PC-9 (cell line): ENCODE measurements at regions not wholly inside any gene's neighbourhood (a gene's known extent, or its start where the extent isn't known, plus 50 kb on each side); places are given as distances from the start of the nearest gene placed in this dataset.

Source experiments
- BruUV-seq: library from RNA; stranded (reverse); fragments of 400-500 nt; replicated peaks from 2 replicates; lab custom pipeline; 2021; lab: Mats Ljungman, UMichigan
- CTCF ChIA-PET: fragments of 300-600 bp; sonication (Branson Sonifier 250); formaldehyde crosslinking; loops from one replicate; lab custom pipeline; 2022; ENCODE audit warnings: antibody characterized with exemption; lab: Charles Lee
- POLR2A ChIA-PET: fragments of 300-600 bp; sonication (Branson Sonifier 250); formaldehyde crosslinking; loops from one replicate; lab custom pipeline; 2022; ENCODE audit warnings: antibody characterized with exemption; ENCODE audit not compliant: unreplicated experiment; lab: Charles Lee
- DNase-seq, 2 experiments: peaks; one replicate each; pipeline versions ENCODE4 v3.0.0 to v3.0.0-alpha.2; 2015 to 2022; ENCODE audit warnings: mixed read lengths in 1 of 2
- H2AFZ ChIP-seq: fragments of 200-600 bp; sonication (generic); 2 replicates; pipeline ENCODE4 v1.8.1; 2017; ENCODE audit warnings: antibody characterized with exemption
- H3F3A ChIP-seq: fragments of 200-600 bp; sonication (generic); 2 replicates; pipeline ENCODE4 v1.8.1; 2017; ENCODE audit warnings: antibody characterized with exemption, mild to moderate bottlenecking, low read depth; ENCODE audit not compliant: insufficient read depth
- H3K27ac ChIP-seq: fragments of 200-600 bp; sonication (generic); 2 replicates; pipeline ENCODE4 v1.6.1; 2016; ENCODE audit warnings: mixed run types
- H3K27me3 ChIP-seq: fragments of 200-600 bp; sonication (generic); 2 replicates; pipeline ENCODE4 v1.6.1; 2016; ENCODE audit warnings: low read depth, mixed run types; ENCODE audit not compliant: insufficient read depth
- H3K36me3 ChIP-seq: fragments of 200-600 bp; sonication (generic); 2 replicates; pipeline ENCODE4 v1.6.1; 2016; ENCODE audit warnings: low read depth, mixed run types
- H3K4me1 ChIP-seq: fragments of 200-600 bp; sonication (generic); replicated peaks from 2 replicates; pipeline ENCODE4 v1.6.1; 2016; ENCODE audit warnings: mixed run types; ENCODE audit not compliant: insufficient read depth
- H3K4me2 ChIP-seq: fragments of 200-600 bp; sonication (generic); 2 replicates; pipeline ENCODE4 v1.6.1; 2017; ENCODE audit warnings: mixed run types
- H3K4me3 ChIP-seq: fragments of 200-600 bp; sonication (generic); 2 replicates; pipeline ENCODE4 v1.6.1; 2016; ENCODE audit warnings: mixed run types
- H3K79me2 ChIP-seq: fragments of 200-600 bp; sonication (generic); 2 replicates; pipeline ENCODE4 v1.6.1; 2017; ENCODE audit warnings: low read depth, mixed run types
- H3K9me2 ChIP-seq: fragments of 200-600 bp; sonication (generic); 2 replicates; pipeline ENCODE4 v1.8.1; 2017; ENCODE audit warnings: mild to moderate bottlenecking; ENCODE audit not compliant: insufficient read depth
- H3K9me3 ChIP-seq: fragments of 200-600 bp; sonication (generic); 2 replicates; pipeline ENCODE4 v1.8.1; 2016; ENCODE audit warnings: low read depth; ENCODE audit not compliant: insufficient read depth
- H4K20me1 ChIP-seq: fragments of 200-600 bp; sonication (generic); 2 replicates; pipeline ENCODE4 v1.8.1; 2017; ENCODE audit not compliant: insufficient read depth
- EZH2 ChIP-seq: fragments of 200-600 bp; sonication (generic); IDR thresholded peaks from 2 replicates; pipeline ENCODE4 v1.8.0; 2017; ENCODE audit warnings: antibody characterized with exemption, low read depth
- intact Hi-C: fragments of 100-400 bp; cut with micrococcal nuclease; formaldehyde crosslinking; loops from one replicate; pipeline ENCODE4 v1.10.0; 2022; ENCODE audit not compliant: unreplicated experiment
- TF ChIP-seq, protein P1 (sequence below): fragments of 200-600 bp; sonication (generic); conservative IDR thresholded peaks from 2 replicates; pipeline ENCODE4 v1.6.1; 2017; ENCODE audit warnings: mixed run types, antibody characterized with exemption, mild to moderate bottlenecking, moderate library complexity

DNA sequence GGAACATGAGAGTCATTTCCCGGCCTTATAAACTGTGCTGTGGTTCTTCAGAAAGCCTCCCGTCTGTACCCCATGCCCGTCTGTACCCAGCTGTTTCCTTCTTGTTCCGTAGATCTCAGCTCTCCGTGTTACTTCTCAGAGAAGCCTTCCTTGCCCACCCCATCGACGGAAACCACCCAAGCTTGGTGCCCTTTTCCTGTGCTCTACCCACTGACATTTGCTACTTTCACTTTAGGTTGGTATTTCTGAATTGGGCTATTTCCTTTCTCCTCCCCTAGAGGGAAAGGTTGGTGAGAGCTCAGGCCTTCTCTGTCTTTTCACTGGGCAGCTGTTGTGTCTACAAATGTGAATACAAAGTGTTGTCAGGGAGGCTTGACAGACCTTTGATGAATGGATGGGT is 764.5 kb upstream of the ADAMTS16 start:
- no TSS peak for BruUV-seq
- ChIA-PET POLR2A (no interaction called here), CTCF (no interaction called here)
- H3K4me1 ChIP-seq, result no peaks in the 10 kb centered on the region
- peak overlapping the region; percentile 10; the same call in 1 of the 2 replicates for H3K4me2 ChIP-seq
- no peaks in the 10 kb centered on the region for H3K79me2 ChIP-seq
- no peaks in the 10 kb centered on the region for H3K9me2 ChIP-seq
- no peak overlapping the region for H3K27ac ChIP-seq
- TF ChIP-seq, protein P1, sequence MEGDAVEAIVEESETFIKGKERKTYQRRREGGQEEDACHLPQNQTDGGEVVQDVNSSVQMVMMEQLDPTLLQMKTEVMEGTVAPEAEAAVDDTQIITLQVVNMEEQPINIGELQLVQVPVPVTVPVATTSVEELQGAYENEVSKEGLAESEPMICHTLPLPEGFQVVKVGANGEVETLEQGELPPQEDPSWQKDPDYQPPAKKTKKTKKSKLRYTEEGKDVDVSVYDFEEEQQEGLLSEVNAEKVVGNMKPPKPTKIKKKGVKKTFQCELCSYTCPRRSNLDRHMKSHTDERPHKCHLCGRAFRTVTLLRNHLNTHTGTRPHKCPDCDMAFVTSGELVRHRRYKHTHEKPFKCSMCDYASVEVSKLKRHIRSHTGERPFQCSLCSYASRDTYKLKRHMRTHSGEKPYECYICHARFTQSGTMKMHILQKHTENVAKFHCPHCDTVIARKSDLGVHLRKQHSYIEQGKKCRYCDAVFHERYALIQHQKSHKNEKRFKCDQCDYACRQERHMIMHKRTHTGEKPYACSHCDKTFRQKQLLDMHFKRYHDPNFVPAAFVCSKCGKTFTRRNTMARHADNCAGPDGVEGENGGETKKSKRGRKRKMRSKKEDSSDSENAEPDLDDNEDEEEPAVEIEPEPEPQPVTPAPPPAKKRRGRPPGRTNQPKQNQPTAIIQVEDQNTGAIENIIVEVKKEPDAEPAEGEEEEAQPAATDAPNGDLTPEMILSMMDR, result no peak
- TF ChIP-seq EZH2, result no peak
- peaks cover 19% of the 10 kb centered on the region for H3K27me3 ChIP-seq
- no peak overlapping the region for H3K4me3 ChIP-seq
- no peaks in the 10 kb centered on the region for H3K9me3 ChIP-seq
- no peak overlapping the region for H2AFZ ChIP-seq
- H3K36me3 ChIP-seq, result no peaks in the 10 kb centered on the region
- no peaks in the 10 kb centered on the region for H3F3A ChIP-seq
- intact Hi-C loops, result no loop called here
- no peaks in the 10 kb centered on the region for H4K20me1 ChIP-seq
- DNase-seq, result no peak

GRCh38 chr5:4383102-4383501 is 757.0 kb upstream of the ADAMTS16 start:
- no peaks in the 10 kb centered on the region for H3K9me2 ChIP-seq
- H2AFZ ChIP-seq, result no peak overlapping the region
- no peaks in the 10 kb centered on the region for H4K20me1 ChIP-seq
- H3K4me3 ChIP-seq, result no peak overlapping the region
- intact Hi-C loops, result no loop called here
- H3K9me3 ChIP-seq, result no peaks in the 10 kb centered on the region
- TF ChIP-seq EZH2, result no peak
- TF ChIP-seq, protein P1, result no peak
- H3K36me3 ChIP-seq, result no peaks in the 10 kb centered on the region
- H3F3A ChIP-seq, result no peaks in the 10 kb centered on the region
- ChIA-PET POLR2A (no interaction called here), CTCF (no interaction called here)
- peaks cover 5% of the 10 kb centered on the region for H3K27me3 ChIP-seq
- no TSS peak for BruUV-seq
- no peaks in the 10 kb centered on the region for H3K4me1 ChIP-seq
- no peak overlapping the region for H3K27ac ChIP-seq
- no peaks in the 10 kb centered on the region for H3K79me2 ChIP-seq
- DNase-seq, result no peak
- H3K4me2 ChIP-seq, result no peak overlapping the region

GRCh38 chr5:4383518-4384198 is 756.5 kb upstream of the ADAMTS16 start:
- intact Hi-C loops, result no loop called here
- Histone ChIP-seq H3K9me3 (no peaks in the 10 kb centered on the region), H3K27ac (no peak overlapping the region), H3K4me2 (no peak overlapping the region), H3K4me1 (no peaks in the 10 kb centered on the region), H4K20me1 (no peaks in the 10 kb centered on the region), H3K27me3 (peaks cover 5% of the 10 kb centered on the region), H3K79me2 (no peaks in the 10 kb centered on the region), H3K9me2 (no peaks in the 10 kb centered on the region), H3K4me3 (no peak overlapping the region), H3F3A (no peaks in the 10 kb centered on the region), H2AFZ (no peak overlapping the region), H3K36me3 (no peaks in the 10 kb centered on the region)
- CTCF ChIA-PET, result no interaction called here
- DNase-seq, result no peak
- BruUV-seq, result no TSS peak
- no peak for TF ChIP-seq EZH2
- TF ChIP-seq, protein P1, result no peak
- POLR2A ChIA-PET, result no interaction called here
